T-helper 17 cell (primary cell): ENCODE measurements at regions not wholly inside any gene's neighbourhood (a gene's known extent, or its start where the extent isn't known, plus 50 kb on each side); places are given as distances from the start of the nearest gene placed in this dataset.
"Not testable (repeated sequence)": the region's sequence is repeated elsewhere in the genome, so short reads cannot be mapped to it uniquely, and the experiment has no call there.

Experiments
- ATAC-seq: fragments of 150-1000 bp; cut with Tn5 transposase; 2 replicates; pipeline ENCODE4 v1.10.0; 2021; ENCODE audit warnings: mild to moderate bottlenecking, moderate library complexity
- DNase-seq, 3 donors: peaks; one replicate each; pipeline versions ENCODE4 v3.0.0 to v3.0.0-alpha.2; 2020 to 2021
- H3K9me3 ChIP-seq: one replicate; pipeline ENCODE4 v1.7.0; 2013; ENCODE audit warnings: low read length, mild to moderate bottlenecking; ENCODE audit not compliant: control insufficient read depth, poor library complexity, severe bottlenecking
- H3K27ac Mint-ChIP-seq: one replicate; pipeline ENCODE4 v1.8.0; 2022; ENCODE audit warnings: mild to moderate bottlenecking, moderate library complexity, mixed read lengths
- H3K27me3 Mint-ChIP-seq: one replicate; pipeline ENCODE4 v1.8.0; 2022; ENCODE audit warnings: mixed read lengths
- H3K36me3 Mint-ChIP-seq: one replicate; pipeline ENCODE4 v1.8.0; 2022; ENCODE audit warnings: low read depth, mixed read lengths
- H3K4me1 Mint-ChIP-seq: one replicate; pipeline ENCODE4 v1.8.0; 2022; ENCODE audit warnings: mild to moderate bottlenecking, mixed read lengths
- H3K4me3 Mint-ChIP-seq: one replicate; pipeline ENCODE4 v1.8.0; 2022; ENCODE audit warnings: mild to moderate bottlenecking, moderate library complexity, mixed read lengths

DNA sequence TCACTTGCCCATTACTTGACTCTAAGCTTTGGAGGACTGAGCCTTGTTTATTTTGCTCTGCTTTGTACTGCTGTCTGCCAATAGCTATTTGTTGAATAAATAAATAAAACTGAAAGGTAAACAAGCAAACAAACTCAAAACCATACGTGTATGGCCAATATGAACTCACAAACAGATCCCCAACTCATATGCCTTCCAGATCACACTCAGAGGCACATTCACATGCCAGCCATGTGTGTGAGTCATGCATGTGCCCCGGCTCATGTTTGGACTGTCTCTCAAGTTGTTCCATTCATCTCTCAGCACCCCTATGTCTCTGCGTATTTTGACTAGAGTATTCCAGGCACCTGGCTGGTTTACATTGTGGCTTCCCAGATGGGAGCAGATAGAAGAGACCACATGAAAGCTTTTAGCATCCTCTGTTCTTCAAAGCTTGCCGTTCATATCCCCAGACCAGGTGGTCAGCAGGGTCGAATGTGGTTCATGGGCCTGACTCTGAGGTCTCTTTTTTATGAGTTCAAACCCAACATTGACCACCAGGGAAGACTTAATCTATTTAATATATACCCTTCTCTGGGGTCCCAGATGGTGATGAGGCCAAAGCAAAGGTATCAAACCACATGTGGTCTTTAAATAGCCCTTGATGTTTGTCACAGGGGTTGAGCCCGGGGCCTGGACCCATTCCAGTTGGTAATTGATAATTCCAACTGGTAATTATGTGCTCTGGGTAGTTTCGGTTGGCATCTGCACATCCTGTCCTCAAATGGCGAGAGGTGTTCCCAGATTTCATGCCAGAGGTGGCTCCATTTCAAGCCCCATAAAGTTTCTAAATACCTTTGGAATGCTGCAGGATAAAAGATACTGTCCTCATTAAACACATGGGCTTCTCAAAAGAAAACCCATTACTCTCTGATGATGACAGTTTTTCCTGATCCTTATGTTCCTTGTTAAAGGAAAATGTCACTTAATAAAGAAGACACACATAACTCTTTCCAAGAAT, 287.3 kb upstream of the MAF start:
- DNase-seq, result no peak
- Mint-ChIP-seq H3K4me3 (no peak overlapping the region), H3K27me3 (no peaks in the 10 kb centered on the region), H3K27ac (no peak overlapping the region), H3K4me1 (peaks cover 5% of the 10 kb centered on the region), H3K36me3 (no peaks in the 10 kb centered on the region)
- no peak for ATAC-seq
- no peaks in the 10 kb centered on the region for H3K9me3 ChIP-seq

DNA sequence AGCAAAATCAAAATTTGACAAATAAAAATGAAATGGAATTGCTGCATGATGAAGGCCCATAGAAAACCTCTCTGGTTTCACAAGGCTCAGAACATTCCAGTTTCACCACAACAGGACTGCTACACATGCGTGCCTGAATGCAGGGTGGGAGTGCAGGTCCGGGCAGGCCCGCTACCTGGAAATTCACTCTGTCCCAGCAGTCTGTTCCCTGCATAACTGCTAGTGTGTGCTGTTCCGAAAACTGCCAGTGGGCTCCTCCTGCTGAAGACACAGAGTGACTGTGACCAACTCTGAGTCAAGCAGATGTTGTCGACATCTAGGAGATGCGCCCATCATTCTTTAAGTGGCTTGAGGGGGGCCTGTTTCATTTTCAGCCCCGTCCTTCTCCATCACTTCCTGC, 284.8 kb upstream of the MAF start:
- no peaks in the 10 kb centered on the region for H3K9me3 ChIP-seq
- no peak overlapping the region for H3K4me3 Mint-ChIP-seq
- H3K4me1 Mint-ChIP-seq, result peaks cover 5% of the 10 kb centered on the region
- no peaks in the 10 kb centered on the region for H3K27me3 Mint-ChIP-seq
- DNase-seq (no peak), ATAC-seq (no peak)
- no peaks in the 10 kb centered on the region for H3K36me3 Mint-ChIP-seq
- H3K27ac Mint-ChIP-seq, result no peak overlapping the region

DNA sequence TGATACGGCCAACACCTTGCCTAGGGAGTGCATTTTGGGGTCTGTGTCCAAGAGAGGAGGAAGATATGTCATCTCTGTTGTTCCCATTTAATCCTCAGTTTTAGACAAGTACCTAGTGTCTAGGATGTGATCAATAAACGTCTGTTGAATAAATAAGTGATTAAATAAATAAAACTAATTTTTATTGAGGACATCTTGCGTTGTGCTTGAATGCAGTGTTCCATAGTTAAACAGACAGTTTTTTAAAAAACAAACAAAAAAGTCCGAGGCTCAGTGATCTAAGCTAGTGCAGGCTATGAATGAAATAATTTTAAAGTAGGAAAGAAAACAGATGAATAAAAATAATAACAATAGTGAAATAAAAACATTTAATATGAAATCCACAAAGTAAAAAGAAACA, 283.0 kb upstream of the MAF start:
- Mint-ChIP-seq H3K27ac (no peak overlapping the region), H3K4me3 (no peak overlapping the region), H3K36me3 (no peaks in the 10 kb centered on the region), H3K4me1 (peaks cover 4% of the 10 kb centered on the region), H3K27me3 (no peaks in the 10 kb centered on the region)
- DNase-seq (no peak), ATAC-seq (no peak)
- H3K9me3 ChIP-seq, result no peaks in the 10 kb centered on the region

DNA sequence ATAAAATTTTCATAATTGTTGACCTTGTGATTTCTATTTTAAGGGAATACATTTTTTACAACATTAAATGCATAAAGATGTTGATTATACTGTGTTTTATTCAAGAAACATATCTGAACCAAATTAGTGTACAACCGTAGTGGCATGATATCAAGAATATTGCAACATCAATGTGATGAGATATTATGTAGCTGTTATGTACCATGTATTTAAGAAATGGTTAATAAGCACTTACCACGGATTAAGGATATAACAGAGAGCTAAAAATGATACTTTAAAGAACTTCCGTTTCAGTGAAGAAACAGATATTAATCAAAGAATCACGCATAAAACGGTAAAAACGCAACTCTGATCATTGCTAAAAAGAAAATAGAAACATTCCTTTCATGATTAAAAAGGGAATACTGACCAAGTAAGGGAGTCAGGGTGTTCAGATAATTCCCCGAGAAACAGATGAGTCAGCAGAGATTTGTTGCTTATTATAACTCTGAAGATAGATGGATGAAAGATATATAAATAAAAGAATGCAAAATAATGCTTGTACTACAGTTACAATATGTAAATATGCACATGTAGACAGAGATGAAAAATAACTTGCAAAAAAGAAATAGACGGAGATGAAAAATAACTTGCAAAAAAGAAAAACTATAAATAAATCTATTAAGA, 281.9 kb upstream of the MAF start:
- DNase-seq, result no peak
- no peak for ATAC-seq
- Mint-ChIP-seq H3K27ac (no peak overlapping the region), H3K4me1 (peaks cover 4% of the 10 kb centered on the region), H3K27me3 (no peaks in the 10 kb centered on the region), H3K36me3 (no peaks in the 10 kb centered on the region), H3K4me3 (no peak overlapping the region)
- H3K9me3 ChIP-seq, result no peaks in the 10 kb centered on the region

DNA sequence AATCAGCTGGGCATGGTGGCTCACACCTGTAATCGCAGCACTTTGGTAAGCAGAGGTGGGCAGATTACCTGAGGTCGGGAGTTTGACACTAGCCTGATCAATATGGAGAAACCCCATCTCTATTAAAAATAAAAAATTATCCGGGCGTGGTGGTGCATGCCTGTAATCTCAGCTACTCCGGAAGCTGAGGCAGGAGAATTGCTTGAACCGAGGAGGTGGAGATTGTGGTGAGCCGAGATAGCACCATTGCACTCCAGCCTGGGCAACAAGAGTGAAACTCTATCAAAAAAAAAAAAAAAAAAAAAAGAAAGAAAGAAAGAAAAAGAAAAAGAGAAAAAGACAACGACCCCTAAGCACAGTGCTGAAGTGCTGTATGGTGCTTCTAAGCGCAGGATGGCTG, 280.6 kb upstream of the MAF start:
- H3K27ac Mint-ChIP-seq, H3K4me3 Mint-ChIP-seq, H3K27me3 Mint-ChIP-seq, ATAC-seq, DNase-seq, H3K36me3 Mint-ChIP-seq, H3K4me1 Mint-ChIP-seq, H3K9me3 ChIP-seq: not testable (repeated sequence)

DNA sequence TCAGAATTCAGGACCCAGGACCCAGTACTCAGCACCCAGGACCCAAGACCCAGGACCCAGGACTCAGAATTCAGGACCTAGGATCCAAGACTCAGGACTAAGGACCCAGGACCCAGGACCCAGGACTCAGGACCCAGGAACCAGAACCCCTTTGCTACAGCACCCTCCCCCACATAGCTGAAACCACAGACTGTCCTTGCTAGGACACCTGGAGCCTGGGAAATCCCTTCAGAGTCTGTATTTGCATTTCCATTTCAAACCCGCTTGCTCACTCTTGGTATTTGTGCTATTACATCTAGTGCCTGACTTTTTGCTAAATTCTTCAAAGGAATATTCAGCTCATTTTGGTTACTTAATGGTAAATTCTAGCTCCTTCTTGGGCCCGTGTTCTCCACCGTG, 275.8 kb upstream of the MAF start:
- H3K4me3 Mint-ChIP-seq, result no peak overlapping the region
- H3K9me3 ChIP-seq, result no peaks in the 10 kb centered on the region
- no peak for DNase-seq
- H3K36me3 Mint-ChIP-seq, result no peaks in the 10 kb centered on the region
- ATAC-seq, result no peak
- H3K27me3 Mint-ChIP-seq, result peaks cover 7% of the 10 kb centered on the region
- H3K27ac Mint-ChIP-seq, result no peak overlapping the region
- peaks cover 2% of the 10 kb centered on the region for H3K4me1 Mint-ChIP-seq

DNA sequence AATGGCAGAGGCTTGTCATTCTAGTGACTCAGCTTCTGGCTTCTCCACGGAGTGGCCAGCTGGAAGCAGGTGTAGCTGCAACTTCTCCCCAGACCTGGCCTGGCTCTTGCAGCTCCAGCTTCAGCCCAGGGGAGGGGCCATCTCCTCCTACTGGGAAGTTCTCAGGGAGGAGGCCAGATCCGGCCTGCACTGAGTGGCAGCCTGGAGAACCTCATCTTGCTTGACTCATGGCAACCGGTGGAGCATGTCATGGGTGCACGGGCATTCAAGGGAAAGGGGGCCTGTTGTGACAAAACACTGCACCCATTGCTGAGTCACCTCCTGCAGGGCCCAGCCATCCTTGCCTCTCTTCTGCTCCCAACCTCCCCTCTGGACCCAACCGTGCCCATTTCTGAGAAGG, 273.9 kb upstream of the MAF start:
- Mint-ChIP-seq H3K4me3 (no peak overlapping the region), H3K4me1 (peaks cover 2% of the 10 kb centered on the region), H3K36me3 (no peaks in the 10 kb centered on the region), H3K27ac (no peak overlapping the region), H3K27me3 (peaks cover 13% of the 10 kb centered on the region)
- ATAC-seq, result no peak
- H3K9me3 ChIP-seq, result no peaks in the 10 kb centered on the region
- no peak for DNase-seq

DNA sequence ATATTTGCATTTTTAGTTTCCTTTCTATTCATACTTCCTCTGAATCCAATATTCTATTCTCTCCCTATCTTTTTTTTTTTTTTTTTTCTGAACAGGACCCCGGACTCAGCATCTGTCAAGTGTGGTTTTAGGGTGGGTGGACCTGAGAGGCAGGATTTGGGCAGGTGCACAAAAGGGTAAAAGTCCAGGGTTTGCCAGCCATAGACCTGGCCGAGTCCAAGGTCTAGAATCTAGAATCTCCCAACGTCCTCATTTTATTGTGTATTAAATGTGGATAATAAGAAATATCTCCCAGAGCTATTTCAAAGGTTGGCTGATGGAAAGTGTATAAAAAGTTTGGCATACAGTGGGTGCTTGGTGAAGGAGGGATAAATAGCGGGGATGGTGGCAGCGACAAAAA, 273.3 kb upstream of the MAF start:
- H3K4me1 Mint-ChIP-seq, result peaks cover 2% of the 10 kb centered on the region
- H3K9me3 ChIP-seq, result no peaks in the 10 kb centered on the region
- no peak overlapping the region for H3K27ac Mint-ChIP-seq
- no peaks in the 10 kb centered on the region for H3K36me3 Mint-ChIP-seq
- ATAC-seq (no peak), DNase-seq (no peak)
- H3K27me3 Mint-ChIP-seq, result peaks cover 17% of the 10 kb centered on the region
- no peak overlapping the region for H3K4me3 Mint-ChIP-seq

DNA sequence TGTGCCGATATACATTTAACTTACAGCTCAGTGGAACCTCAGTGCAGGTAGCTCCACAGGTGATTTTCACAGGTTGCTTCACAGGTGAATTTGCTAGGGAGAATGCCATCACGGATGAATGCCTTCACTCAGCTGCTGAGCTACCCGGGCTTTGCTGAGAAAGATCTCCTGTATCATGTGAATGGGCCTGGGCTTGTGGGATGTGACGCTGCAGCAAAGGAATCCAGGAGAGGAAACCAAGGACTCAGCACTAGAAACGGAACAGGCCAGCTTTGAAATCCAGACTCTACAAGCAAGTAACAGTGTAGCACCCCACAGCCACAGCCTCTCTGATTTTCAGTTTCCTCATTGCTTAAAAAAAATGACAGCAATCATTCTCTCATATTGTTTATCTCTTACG, 271.4 kb upstream of the MAF start:
- ATAC-seq, result no peak
- Mint-ChIP-seq H3K4me3 (no peak overlapping the region), H3K36me3 (no peaks in the 10 kb centered on the region), H3K4me1 (peaks cover 2% of the 10 kb centered on the region), H3K27ac (no peak overlapping the region), H3K27me3 (peaks cover 22% of the 10 kb centered on the region)
- no peak for DNase-seq
- H3K9me3 ChIP-seq, result no peaks in the 10 kb centered on the region

DNA sequence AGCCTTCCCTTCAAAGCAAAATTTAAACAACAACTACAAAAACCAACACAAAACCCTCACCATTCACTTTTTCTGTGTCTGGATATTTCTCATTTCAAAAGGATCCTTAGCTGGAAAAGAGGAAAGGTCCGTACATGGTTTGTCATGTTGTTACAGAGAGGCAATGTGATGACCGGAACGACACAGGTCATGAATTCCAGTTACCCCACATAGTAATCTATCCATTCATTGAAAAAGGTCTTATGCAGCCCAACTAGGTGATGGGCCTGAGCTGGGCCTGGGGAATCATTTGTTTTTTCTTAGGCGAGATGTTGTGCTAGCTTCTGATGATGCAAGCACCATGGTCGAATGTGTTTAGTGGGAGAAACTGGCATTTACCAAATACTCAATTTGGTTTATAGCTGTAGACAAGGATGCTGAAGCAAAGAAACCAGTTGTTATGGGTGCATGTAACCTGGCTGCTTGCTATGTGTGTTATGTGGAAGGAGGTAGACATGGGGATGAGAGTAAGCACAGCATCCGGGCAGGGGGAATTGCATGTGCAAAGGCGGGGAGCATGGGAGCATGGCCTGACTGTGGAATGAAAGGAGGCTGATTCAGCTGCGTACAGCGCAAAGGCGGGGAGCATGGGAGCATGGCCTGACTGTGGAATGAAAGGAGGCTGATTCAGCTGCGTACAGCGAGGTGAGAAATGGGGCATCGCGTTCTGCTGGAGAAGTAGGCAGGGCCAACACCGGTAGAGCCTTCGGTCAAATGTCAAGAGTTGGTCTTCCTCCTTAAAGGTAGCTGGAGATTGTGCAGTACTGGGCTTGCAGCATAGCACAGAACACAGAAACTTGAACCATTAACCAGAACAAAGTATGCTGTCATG, 269.7 kb upstream of the MAF start:
- no peaks in the 10 kb centered on the region for H3K9me3 ChIP-seq
- no peaks in the 10 kb centered on the region for H3K36me3 Mint-ChIP-seq
- H3K4me3 Mint-ChIP-seq, result no peak overlapping the region
- no peak overlapping the region for H3K27ac Mint-ChIP-seq
- DNase-seq (no peak), ATAC-seq (no peak)
- H3K4me1 Mint-ChIP-seq, result peaks cover 2% of the 10 kb centered on the region
- peaks cover 22% of the 10 kb centered on the region for H3K27me3 Mint-ChIP-seq

DNA sequence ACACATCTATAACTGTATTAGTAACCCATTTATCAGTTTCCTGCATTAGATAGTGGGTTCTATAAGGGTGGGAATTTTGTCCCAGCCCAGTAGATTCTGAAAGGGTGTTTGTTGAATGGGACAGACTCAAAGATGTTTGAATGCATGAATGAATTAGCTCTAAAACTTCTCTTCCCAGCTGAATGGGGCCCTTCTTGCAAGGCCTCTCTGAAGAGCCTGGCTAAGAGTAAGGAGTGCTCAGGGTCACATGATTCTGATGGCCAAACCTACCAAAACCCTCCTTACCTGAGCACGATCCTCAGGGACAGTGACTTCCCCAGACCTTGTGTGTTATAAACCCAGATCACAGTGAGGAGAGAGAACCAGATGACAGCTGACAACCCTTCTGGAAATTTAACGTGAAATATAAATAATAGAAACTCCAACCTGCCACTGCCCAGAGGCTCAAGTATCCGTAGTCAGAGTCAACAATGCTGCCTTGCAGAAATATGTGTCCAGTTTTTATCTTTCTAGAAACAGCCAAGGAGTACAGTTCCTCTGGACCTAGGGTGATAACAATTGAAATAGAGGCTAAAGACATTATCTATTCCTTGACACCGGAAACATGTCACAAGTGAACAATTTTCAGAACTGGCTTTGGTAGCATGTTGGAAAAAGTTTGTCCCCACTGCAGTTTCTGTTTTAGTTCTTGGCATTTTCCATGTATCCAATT, 268.9 kb upstream of the MAF start:
- no peak overlapping the region for H3K27ac Mint-ChIP-seq
- H3K4me3 Mint-ChIP-seq, result no peak overlapping the region
- no peaks in the 10 kb centered on the region for H3K36me3 Mint-ChIP-seq
- no peak for ATAC-seq
- peaks cover 22% of the 10 kb centered on the region for H3K27me3 Mint-ChIP-seq
- H3K4me1 Mint-ChIP-seq, result peaks cover 2% of the 10 kb centered on the region
- DNase-seq, result no peak
- no peaks in the 10 kb centered on the region for H3K9me3 ChIP-seq

DNA sequence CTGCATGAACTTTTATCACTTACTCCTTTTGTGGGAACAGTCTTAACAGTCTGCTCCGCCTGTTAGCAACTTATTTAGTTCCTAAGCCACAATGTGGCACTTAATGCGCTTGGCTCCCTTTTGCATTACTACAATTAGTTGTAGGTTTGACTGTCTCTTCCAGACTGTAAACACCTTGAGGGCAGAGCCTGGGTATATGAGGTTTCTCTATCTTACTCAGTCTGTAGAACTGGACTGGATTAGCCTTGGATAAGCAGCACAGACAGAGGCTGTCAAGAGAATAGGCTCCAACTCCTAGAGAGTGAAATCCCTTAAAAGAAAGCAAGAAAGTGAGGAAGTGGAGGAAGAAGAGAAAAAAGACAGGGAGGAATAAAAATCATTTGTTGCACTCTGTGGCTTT, 268.3 kb upstream of the MAF start:
- DNase-seq (no peak), ATAC-seq (no peak)
- H3K36me3 Mint-ChIP-seq, result no peaks in the 10 kb centered on the region
- H3K4me3 Mint-ChIP-seq, result no peak overlapping the region
- peaks cover 22% of the 10 kb centered on the region for H3K27me3 Mint-ChIP-seq
- no peak overlapping the region for H3K27ac Mint-ChIP-seq
- H3K4me1 Mint-ChIP-seq, result peaks cover 5% of the 10 kb centered on the region
- H3K9me3 ChIP-seq, result no peaks in the 10 kb centered on the region
